IgD-negative memory B cell (primary cell): ENCODE measurements at regions not wholly inside any gene's neighbourhood (a gene's known extent, or its start where the extent isn't known, plus 50 kb on each side); places are given as distances from the start of the nearest gene placed in this dataset.

Experiments used
- H3K27ac Mint-ChIP-seq, 3 donors: one replicate each; pipeline ENCODE4 v1.8.0; 2020 to 2022; ENCODE audit warnings: mild to moderate bottlenecking in 3 of 3, mixed read lengths in 3 of 3, moderate library complexity in 1 of 3
- H3K27me3 Mint-ChIP-seq: one replicate; pipeline ENCODE4 v1.8.0; 2021; ENCODE audit warnings: mixed read lengths
- H3K36me3 Mint-ChIP-seq: one replicate; pipeline ENCODE4 v1.8.0; 2020; ENCODE audit warnings: mild to moderate bottlenecking, mixed read lengths
- H3K4me1 Mint-ChIP-seq, 3 donors: one replicate each; pipeline ENCODE4 v1.8.0; 2020 to 2022; ENCODE audit warnings: mixed read lengths in 3 of 3, mild to moderate bottlenecking in 1 of 3
- H3K4me3 Mint-ChIP-seq, 4 donors: one replicate each; pipeline ENCODE4 v1.8.0; 2020 to 2022; ENCODE audit warnings: mild to moderate bottlenecking in 4 of 4, mixed read lengths in 4 of 4, moderate library complexity in 3 of 4
- H3K9me3 Mint-ChIP-seq, 3 donors: one replicate each; pipeline ENCODE4 v1.8.0; 2020 to 2021; ENCODE audit warnings: mixed read lengths in 3 of 3, mild to moderate bottlenecking in 1 of 3

DNA sequence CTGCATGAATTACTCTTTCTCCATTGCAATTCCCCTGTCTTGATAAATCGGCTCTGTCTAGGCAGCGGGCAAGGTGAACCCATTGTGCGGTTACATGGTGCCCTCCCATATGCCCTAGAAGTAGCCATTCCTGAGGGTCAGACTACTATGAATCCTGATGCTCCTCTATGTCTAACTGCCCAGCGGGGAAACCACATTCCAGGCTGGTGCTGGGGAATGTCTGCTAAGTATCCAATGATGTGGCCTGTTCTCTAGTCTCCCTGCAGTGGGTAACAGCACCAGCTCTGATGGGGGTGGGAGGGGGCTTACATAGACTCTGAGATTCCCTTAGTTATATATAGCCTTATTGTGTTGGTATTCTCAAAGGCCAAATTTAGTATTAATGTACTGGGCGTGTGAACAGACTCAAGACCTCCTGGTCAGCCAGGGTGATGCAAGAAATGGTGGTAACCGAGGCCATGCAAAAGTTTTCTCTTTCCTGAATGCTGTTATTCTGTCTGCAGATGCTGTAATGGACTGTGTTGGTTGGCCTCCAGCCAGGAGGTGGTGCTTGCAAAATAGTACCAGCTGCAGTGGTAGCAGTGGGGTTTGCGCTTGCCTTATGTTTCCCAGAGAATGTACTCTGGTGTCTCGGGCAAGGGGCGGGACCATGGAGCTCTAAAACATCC is 564.8 kb upstream of the SLITRK1 start:
- Mint-ChIP-seq H3K27ac (no peak overlapping the region), H3K4me1 (no peaks in the 10 kb centered on the region), H3K27me3 (no peaks in the 10 kb centered on the region), H3K4me3 (no peak overlapping the region), H3K9me3 (peaks cover 4 to 15% (median 13%) of the 10 kb centered on the region in 3 donors), H3K36me3 (no peaks in the 10 kb centered on the region)

- no peak overlapping the region for H3K4me3 Mint-ChIP-seq
- H3K36me3 Mint-ChIP-seq: no peaks in the 10 kb centered on the region
- no peaks in the 10 kb centered on the region for H3K27me3 Mint-ChIP-seq
- H3K4me1 Mint-ChIP-seq: no peaks in the 10 kb centered on the region
- no peak overlapping the region for H3K27ac Mint-ChIP-seq
- peaks cover 4 to 11% (median 10%) of the 10 kb centered on the region in 3 donors for H3K9me3 Mint-ChIP-seq
Measured at GRCh38 chr13:84445776-84446175, 563.5 kb upstream of the SLITRK1 start.

GRCh38 chr13:84443463-84443862 is 561.2 kb upstream of the SLITRK1 start:
- no peaks in the 10 kb centered on the region for H3K4me1 Mint-ChIP-seq
- no peaks in the 10 kb centered on the region for H3K27me3 Mint-ChIP-seq
- no peaks in the 10 kb centered on the region for H3K36me3 Mint-ChIP-seq
- peaks cover 4 to 7% (median 4%) of the 10 kb centered on the region in 3 donors for H3K9me3 Mint-ChIP-seq
- H3K27ac Mint-ChIP-seq: no peak overlapping the region
- H3K4me3 Mint-ChIP-seq: no peak overlapping the region

DNA sequence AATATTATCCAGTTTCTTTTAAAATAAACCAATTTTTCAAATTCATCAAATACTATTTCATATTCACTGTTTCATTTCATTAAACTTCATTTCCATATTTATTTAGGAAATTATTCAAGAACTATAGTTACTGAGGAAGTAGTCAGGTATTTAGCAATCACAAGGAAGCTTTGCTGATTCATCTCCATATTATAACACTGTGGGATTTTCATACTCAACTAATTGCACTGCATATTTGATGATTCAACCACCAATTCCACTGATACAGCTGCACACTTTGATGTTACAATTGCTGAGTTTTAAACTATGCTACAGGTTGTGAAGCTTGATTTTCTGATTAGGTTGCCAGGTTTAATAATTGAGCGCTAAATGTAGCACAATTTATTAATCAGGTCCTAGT is 556.8 kb upstream of the SLITRK1 start:
- Mint-ChIP-seq H3K27ac (no peak overlapping the region), H3K4me1 (no peaks in the 10 kb centered on the region), H3K27me3 (no peaks in the 10 kb centered on the region), H3K4me3 (no peak overlapping the region), H3K9me3 (peaks cover 0 to 4% (median 0%) of the 10 kb centered on the region in 3 donors), H3K36me3 (no peaks in the 10 kb centered on the region)

GRCh38 chr13:84433024-84433423 is 550.8 kb upstream of the SLITRK1 start:
- Mint-ChIP-seq H3K4me3 (no peak overlapping the region), H3K27me3 (no peaks in the 10 kb centered on the region), H3K9me3 (peaks cover 2 to 4% (median 3%) of the 10 kb centered on the region in 3 donors), H3K4me1 (no peaks in the 10 kb centered on the region), H3K36me3 (no peaks in the 10 kb centered on the region), H3K27ac (no peak overlapping the region)

GRCh38 chr13:84431646-84432045 is 549.4 kb upstream of the SLITRK1 start:
- Mint-ChIP-seq H3K4me1 (no peaks in the 10 kb centered on the region), H3K4me3 (no peak overlapping the region), H3K27ac (no peak overlapping the region), H3K9me3 (peaks cover 2 to 4% (median 3%) of the 10 kb centered on the region in 3 donors), H3K27me3 (no peaks in the 10 kb centered on the region), H3K36me3 (no peaks in the 10 kb centered on the region)

DNA sequence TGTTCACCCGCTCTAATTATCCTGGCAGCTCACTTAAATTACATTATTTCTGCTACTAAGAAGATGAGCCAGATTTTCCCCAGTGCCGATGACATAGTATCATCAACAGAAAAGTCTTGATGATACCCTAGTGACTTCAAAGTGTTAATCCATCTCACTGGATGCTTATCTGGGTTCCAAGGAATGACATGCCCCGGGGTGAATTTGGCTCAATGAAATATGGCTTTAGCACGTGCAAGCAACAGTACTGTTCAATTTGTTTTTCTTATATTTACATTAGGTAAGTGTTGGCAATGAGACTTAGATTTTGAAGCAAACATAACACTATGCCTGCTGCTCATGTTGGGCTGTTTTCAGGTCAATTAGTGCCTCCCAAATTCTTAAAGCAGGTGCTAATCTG is 548.2 kb upstream of the SLITRK1 start:
- H3K27ac Mint-ChIP-seq: no peak overlapping the region
- peaks cover 3 to 5% (median 4%) of the 10 kb centered on the region in 3 donors for H3K9me3 Mint-ChIP-seq
- H3K4me3 Mint-ChIP-seq: no peak overlapping the region
- no peaks in the 10 kb centered on the region for H3K36me3 Mint-ChIP-seq
- no peaks in the 10 kb centered on the region for H3K4me1 Mint-ChIP-seq
- no peaks in the 10 kb centered on the region for H3K27me3 Mint-ChIP-seq

- Mint-ChIP-seq H3K27me3 (no peaks in the 10 kb centered on the region), H3K27ac (no peak overlapping the region), H3K36me3 (no peaks in the 10 kb centered on the region)
Measured at GRCh38 chr13:84430015-84430414, 547.7 kb upstream of the SLITRK1 start.

DNA sequence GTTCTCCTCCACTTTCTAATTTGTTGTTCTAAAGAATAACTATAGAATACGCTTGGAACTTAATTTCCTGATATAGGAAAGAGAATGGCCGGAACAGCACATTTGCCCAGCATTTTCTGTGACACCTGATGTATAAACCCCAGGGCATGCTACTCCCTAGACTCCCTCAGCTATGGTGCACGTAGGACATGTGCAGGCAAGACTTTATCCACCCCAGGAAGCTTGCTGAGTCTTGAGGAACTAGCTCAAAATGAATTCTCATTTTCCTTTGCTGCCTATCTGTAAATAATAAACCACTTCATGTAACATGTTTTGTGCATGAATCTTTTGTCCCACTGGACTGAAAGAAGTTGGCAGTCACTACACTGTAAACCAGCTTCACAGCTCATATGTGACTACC is 535.8 kb upstream of the SLITRK1 start:
- Mint-ChIP-seq H3K27ac (no peak overlapping the region), H3K4me3 (no peak overlapping the region)

More at GRCh38 chr13:84430015-84430414, 547.7 kb upstream of the SLITRK1 start:
- H3K4me1 Mint-ChIP-seq: no peaks in the 10 kb centered on the region
- no peak overlapping the region for H3K4me3 Mint-ChIP-seq
- peaks cover 3 to 4% (median 3%) of the 10 kb centered on the region in 3 donors for H3K9me3 Mint-ChIP-seq

DNA sequence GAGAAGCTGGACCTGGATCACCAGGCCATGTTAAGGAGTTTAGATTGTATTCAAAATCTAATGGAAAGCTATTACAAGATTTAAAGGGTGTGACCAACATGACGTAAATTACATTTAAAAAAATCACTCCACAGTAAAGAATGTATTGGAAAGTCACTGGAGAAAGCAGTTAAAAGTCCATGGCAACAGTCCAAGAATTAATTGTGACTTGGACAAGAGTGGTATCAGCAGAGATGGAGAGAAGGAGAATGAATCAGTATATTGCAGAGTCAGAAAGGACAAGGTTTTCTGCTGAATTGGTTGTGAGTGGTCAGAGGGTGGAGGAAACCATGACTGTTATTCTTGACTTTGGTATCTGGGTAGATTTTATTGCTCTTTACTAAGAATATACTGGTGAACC is 535.1 kb upstream of the SLITRK1 start:
- peaks cover 2 to 24% (median 10%) of the 10 kb centered on the region in 3 donors for H3K9me3 Mint-ChIP-seq
- no peaks in the 10 kb centered on the region for H3K36me3 Mint-ChIP-seq
- no peaks in the 10 kb centered on the region for H3K4me1 Mint-ChIP-seq
- H3K4me3 Mint-ChIP-seq: no peak overlapping the region
- no peak overlapping the region for H3K27ac Mint-ChIP-seq
- H3K27me3 Mint-ChIP-seq: no peaks in the 10 kb centered on the region

More for the DNA sequence above, 535.8 kb upstream of the SLITRK1 start:
- Mint-ChIP-seq H3K4me1 (no peaks in the 10 kb centered on the region), H3K9me3 (peaks cover 2 to 21% (median 10%) of the 10 kb centered on the region in 3 donors), H3K36me3 (no peaks in the 10 kb centered on the region), H3K27me3 (no peaks in the 10 kb centered on the region)

DNA sequence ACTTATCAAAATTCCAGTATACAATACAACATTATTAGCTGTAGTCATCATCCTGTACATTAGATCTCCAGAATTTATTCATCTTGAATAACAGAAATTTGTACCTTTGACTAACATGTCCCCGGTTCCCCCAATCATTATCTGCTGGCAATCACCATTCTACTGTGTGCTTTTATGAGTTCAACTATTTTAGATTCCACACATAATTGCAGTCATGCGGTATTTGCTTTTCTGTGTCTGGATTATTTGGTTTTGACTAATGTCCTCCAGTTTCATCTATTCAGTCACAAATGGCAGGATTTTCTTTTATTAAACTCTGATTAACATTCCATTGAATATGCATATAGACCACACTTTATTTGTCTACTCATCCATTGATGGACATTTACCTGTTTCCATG is 530.7 kb upstream of the SLITRK1 start:
- H3K9me3 Mint-ChIP-seq: peaks cover 2 to 21% (median 10%) of the 10 kb centered on the region in 3 donors
- H3K27ac Mint-ChIP-seq: no peak overlapping the region
- H3K27me3 Mint-ChIP-seq: no peaks in the 10 kb centered on the region
- H3K4me3 Mint-ChIP-seq: no peak overlapping the region
- H3K4me1 Mint-ChIP-seq: no peaks in the 10 kb centered on the region
- H3K36me3 Mint-ChIP-seq: no peaks in the 10 kb centered on the region

- H3K27ac Mint-ChIP-seq: no peak overlapping the region
- H3K27me3 Mint-ChIP-seq: no peaks in the 10 kb centered on the region
- no peaks in the 10 kb centered on the region for H3K36me3 Mint-ChIP-seq
- H3K9me3 Mint-ChIP-seq: peaks cover 3 to 11% (median 6%) of the 10 kb centered on the region in 3 donors
- no peaks in the 10 kb centered on the region for H3K4me1 Mint-ChIP-seq
- H3K4me3 Mint-ChIP-seq: no peak overlapping the region
Measured at GRCh38 chr13:84405286-84405685, 523.0 kb upstream of the SLITRK1 start.

- no peak overlapping the region for H3K27ac Mint-ChIP-seq
- H3K36me3 Mint-ChIP-seq: no peaks in the 10 kb centered on the region
- peaks cover 3 to 15% (median 5%) of the 10 kb centered on the region in 3 donors for H3K9me3 Mint-ChIP-seq
- no peaks in the 10 kb centered on the region for H3K27me3 Mint-ChIP-seq
- no peaks in the 10 kb centered on the region for H3K4me1 Mint-ChIP-seq
- H3K4me3 Mint-ChIP-seq: no peak overlapping the region
Measured at GRCh38 chr13:84400706-84401105, 518.4 kb upstream of the SLITRK1 start.

DNA sequence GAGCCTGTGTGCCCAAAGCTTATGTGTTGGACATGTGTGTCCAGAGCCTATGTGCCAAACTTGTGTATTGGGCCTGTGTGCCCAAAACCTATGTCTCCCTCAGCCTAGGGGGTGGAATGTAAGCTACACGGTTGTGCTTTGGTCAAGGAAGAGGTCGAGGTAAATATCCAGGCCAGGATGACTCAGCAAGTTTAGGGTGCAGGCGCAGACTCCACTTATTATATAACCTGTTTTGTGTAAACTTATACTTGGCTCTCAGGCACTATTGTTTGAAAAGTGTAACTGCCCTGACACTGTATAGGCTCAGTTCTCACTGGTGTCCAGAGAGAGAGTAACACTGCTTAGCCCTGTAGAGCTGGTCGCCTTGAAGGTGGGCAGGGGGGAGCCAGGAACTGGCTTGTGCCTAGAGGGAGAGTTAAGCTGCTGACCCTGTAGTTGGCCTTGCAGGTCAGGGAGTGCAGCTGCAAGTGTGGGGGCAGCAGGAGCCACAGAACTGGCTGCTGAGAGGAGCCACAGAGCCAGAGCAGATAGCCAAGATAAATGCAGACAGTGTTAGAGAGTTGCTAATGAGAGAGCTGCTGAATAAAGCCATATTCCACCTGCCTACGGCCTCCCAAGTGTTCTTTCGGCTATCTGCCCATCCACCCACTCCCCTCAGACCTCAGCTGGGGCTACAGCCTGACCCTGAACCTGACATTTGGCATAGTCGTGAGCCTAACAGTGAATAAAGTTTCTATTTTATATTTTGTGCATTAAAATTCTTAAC is 517.2 kb upstream of the SLITRK1 start:
- Mint-ChIP-seq H3K4me3 (no peak overlapping the region), H3K9me3 (peaks cover 3 to 24% (median 5%) of the 10 kb centered on the region in 3 donors), H3K27me3 (no peaks in the 10 kb centered on the region), H3K27ac (no peak overlapping the region), H3K36me3 (no peaks in the 10 kb centered on the region), H3K4me1 (no peaks in the 10 kb centered on the region)

GRCh38 chr13:84393981-84394625 is 511.8 kb upstream of the SLITRK1 start:
- Mint-ChIP-seq H3K4me1 (no peaks in the 10 kb centered on the region), H3K9me3 (peaks cover 0 to 21% (median 9%) of the 10 kb centered on the region in 3 donors)

More at GRCh38 chr13:84393981-84394625, 511.8 kb upstream of the SLITRK1 start:
- H3K4me3 Mint-ChIP-seq: no peak overlapping the region
- H3K27ac Mint-ChIP-seq: no peak overlapping the region
- no peaks in the 10 kb centered on the region for H3K36me3 Mint-ChIP-seq
- no peaks in the 10 kb centered on the region for H3K27me3 Mint-ChIP-seq
